ENCODE measurements at regions not wholly inside any gene's neighbourhood (a gene's known extent, or its start where the extent isn't known, plus 50 kb on each side); places are given as distances from the start of the nearest gene placed in this dataset.

DNA sequence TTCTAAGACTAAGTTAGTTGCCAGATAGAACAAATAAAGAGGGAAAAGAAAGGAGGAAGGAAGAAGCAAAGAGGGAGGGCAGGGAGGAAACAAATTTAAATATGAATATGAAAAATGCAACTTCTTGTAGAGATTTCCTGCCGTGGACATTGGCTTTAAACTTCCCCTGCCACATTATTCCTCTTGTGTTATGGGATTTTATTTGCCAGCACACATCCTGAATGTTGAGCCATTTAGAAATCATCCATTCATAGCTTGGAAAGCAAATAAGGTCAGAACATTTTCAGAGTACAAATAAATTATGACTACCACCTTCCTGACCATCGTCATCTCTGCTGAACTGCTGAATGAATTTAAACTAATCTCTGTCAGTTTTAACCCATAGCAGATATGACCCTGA lies 911.9 kb upstream of the LRRN3 start:
- TF ChIP-seq, protein P1, sequence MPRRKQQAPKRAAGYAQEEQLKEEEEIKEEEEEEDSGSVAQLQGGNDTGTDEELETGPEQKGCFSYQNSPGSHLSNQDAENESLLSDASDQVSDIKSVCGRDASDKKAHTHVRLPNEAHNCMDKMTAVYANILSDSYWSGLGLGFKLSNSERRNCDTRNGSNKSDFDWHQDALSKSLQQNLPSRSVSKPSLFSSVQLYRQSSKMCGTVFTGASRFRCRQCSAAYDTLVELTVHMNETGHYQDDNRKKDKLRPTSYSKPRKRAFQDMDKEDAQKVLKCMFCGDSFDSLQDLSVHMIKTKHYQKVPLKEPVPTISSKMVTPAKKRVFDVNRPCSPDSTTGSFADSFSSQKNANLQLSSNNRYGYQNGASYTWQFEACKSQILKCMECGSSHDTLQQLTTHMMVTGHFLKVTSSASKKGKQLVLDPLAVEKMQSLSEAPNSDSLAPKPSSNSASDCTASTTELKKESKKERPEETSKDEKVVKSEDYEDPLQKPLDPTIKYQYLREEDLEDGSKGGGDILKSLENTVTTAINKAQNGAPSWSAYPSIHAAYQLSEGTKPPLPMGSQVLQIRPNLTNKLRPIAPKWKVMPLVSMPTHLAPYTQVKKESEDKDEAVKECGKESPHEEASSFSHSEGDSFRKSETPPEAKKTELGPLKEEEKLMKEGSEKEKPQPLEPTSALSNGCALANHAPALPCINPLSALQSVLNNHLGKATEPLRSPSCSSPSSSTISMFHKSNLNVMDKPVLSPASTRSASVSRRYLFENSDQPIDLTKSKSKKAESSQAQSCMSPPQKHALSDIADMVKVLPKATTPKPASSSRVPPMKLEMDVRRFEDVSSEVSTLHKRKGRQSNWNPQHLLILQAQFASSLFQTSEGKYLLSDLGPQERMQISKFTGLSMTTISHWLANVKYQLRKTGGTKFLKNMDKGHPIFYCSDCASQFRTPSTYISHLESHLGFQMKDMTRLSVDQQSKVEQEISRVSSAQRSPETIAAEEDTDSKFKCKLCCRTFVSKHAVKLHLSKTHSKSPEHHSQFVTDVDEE (CRISPR knock-in tag; IDR thresholded peaks at IDR 0.05) = no peak
- TF ChIP-seq ZC3H10 (CRISPR knock-in tag; IDR thresholded peaks at IDR 0.05) (no peak), ZFP30 (CRISPR knock-in tag; IDR thresholded peaks at IDR 0.05) (no peak), BACH2 (CRISPR knock-in tag; IDR thresholded peaks at IDR 0.05; ENCODE audit: borderline replicate concordance) (no peak), ISL1 (CRISPR knock-in tag; IDR thresholded peaks at IDR 0.05) (no peak)
- TF ChIP-seq, protein P2, sequence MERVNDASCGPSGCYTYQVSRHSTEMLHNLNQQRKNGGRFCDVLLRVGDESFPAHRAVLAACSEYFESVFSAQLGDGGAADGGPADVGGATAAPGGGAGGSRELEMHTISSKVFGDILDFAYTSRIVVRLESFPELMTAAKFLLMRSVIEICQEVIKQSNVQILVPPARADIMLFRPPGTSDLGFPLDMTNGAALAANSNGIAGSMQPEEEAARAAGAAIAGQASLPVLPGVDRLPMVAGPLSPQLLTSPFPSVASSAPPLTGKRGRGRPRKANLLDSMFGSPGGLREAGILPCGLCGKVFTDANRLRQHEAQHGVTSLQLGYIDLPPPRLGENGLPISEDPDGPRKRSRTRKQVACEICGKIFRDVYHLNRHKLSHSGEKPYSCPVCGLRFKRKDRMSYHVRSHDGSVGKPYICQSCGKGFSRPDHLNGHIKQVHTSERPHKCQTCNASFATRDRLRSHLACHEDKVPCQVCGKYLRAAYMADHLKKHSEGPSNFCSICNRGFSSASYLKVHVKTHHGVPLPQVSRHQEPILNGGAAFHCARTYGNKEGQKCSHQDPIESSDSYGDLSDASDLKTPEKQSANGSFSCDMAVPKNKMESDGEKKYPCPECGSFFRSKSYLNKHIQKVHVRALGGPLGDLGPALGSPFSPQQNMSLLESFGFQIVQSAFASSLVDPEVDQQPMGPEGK (CRISPR knock-in tag; IDR thresholded peaks at IDR 0.05; ENCODE audit: borderline replicate concordance) = no peak
- TF ChIP-seq, protein P3, sequence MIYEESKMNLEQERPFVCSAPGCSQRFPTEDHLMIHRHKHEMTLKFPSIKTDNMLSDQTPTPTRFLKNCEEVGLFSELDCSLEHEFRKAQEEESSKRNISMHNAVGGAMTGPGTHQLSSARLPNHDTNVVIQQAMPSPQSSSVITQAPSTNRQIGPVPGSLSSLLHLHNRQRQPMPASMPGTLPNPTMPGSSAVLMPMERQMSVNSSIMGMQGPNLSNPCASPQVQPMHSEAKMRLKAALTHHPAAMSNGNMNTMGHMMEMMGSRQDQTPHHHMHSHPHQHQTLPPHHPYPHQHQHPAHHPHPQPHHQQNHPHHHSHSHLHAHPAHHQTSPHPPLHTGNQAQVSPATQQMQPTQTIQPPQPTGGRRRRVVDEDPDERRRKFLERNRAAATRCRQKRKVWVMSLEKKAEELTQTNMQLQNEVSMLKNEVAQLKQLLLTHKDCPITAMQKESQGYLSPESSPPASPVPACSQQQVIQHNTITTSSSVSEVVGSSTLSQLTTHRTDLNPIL (CRISPR knock-in tag; IDR thresholded peaks at IDR 0.05; ENCODE audit: low read depth) = no peak

Measured in SK-N-SH treated with all-trans-retinoic acid at 6 μM for 48 hours (cell line).